B cell (primary cell): ENCODE measurements at regions not wholly inside any gene's neighbourhood (a gene's known extent, or its start where the extent isn't known, plus 50 kb on each side); places are given as distances from the start of the nearest gene placed in this dataset.

Source experiments
- ATAC-seq: fragments of 200-7000 bp; cut with Tn5 transposase; one replicate; pipeline ENCODE4 v1.10.0; 2021; ENCODE audit warnings: low read depth, mild to moderate bottlenecking, moderate number of reproducible peaks, moderate library complexity
- CTCF ChIA-PET: fragments of 350-600 bp; sonication (Branson Sonifier 250); formaldehyde crosslinking; loops from one replicate; lab custom pipeline; 2021; ENCODE audit warnings: antibody characterized with exemption, inconsistent platforms; lab: Charles Lee
- POLR2A ChIA-PET: fragments of 350-600 bp; sonication (Branson Sonifier 250); formaldehyde crosslinking; loops from one replicate; lab custom pipeline; 2021; ENCODE audit warnings: antibody characterized with exemption; lab: Charles Lee
- DNase-seq: peaks from one replicate; pipeline ENCODE4 v3.0.0; 2013
- H2AFZ ChIP-seq: 2 replicates; pipeline ENCODE4 v1.6.1; 2012; ENCODE audit warnings: mild to moderate bottlenecking, low read depth, low read length; ENCODE audit not compliant: insufficient read depth, poor library complexity, severe bottlenecking
- H3K27ac ChIP-seq, 2 donors: 1 replicate in 1 of 2; 2 replicates in 1 of 2; pipeline ENCODE4 v1.5.1; 2012 to 2013; ENCODE audit warnings: low read length in 2 of 2, mild to moderate bottlenecking in 2 of 2, moderate library complexity in 1 of 2
- H3K27me3 ChIP-seq, 4 experiments: fragments of 200-600 bp in 1 of 4; sonication (generic) in 1 of 4; replicated peaks in 1 of 4; 1 replicate in 2 of 4; 2 replicates in 2 of 4; pipeline versions ENCODE4 v1.6.1 to v1.7.0; 2013 to 2016; ENCODE audit warnings: low read length in 3 of 4, mild to moderate bottlenecking in 2 of 4, mixed read lengths in 1 of 4, moderate library complexity in 1 of 4; ENCODE audit not compliant: insufficient read depth in 4 of 4, control insufficient read depth in 3 of 4; ENCODE audit errors: control extremely low read depth in 1 of 4
- H3K36me3 ChIP-seq, 2 experiments: replicated peaks in 1 of 2; 1 replicate in 1 of 2; 2 replicates in 1 of 2; pipeline versions ENCODE4 v1.6.1 to v1.7.1; 2013; ENCODE audit warnings: low read length in 1 of 2; ENCODE audit not compliant: insufficient read depth in 2 of 2, control insufficient read depth in 1 of 2; ENCODE audit errors: control extremely low read depth in 1 of 2, extremely low read depth in 1 of 2
- H3K4me1 ChIP-seq, 2 donors: fragments of 200-600 bp in 1 of 2; sonication (generic) in 1 of 2; 1 replicate in 1 of 2; 2 replicates in 1 of 2; pipeline versions ENCODE4 v1.5.1 to v1.6.1; 2013 to 2017; ENCODE audit warnings: low read length in 2 of 2; ENCODE audit not compliant: control insufficient read depth in 2 of 2, insufficient read depth in 2 of 2
- H3K4me2 ChIP-seq: replicated peaks from 2 replicates; pipeline ENCODE3; 2012; ENCODE audit warnings: mild to moderate bottlenecking, low read depth, low read length; ENCODE audit not compliant: poor library complexity, severe bottlenecking
- H3K4me3 ChIP-seq, 5 experiments: fragments of 200-600 bp in 1 of 5; sonication (generic) in 1 of 5; 1 replicate in 3 of 5; 2 replicates in 2 of 5; pipeline versions ENCODE4 v1.5.1 to v1.7.0; 2011 to 2016; ENCODE audit warnings: low read length in 4 of 5, mild to moderate bottlenecking in 4 of 5, low read depth in 2 of 5, control low read depth in 1 of 5, moderate library complexity in 1 of 5; ENCODE audit not compliant: insufficient read depth in 1 of 5; ENCODE audit errors: control extremely low read depth in 1 of 5, extremely low read depth in 1 of 5
- H3K79me2 ChIP-seq: fragments of 200-600 bp; sonication (generic); one replicate; pipeline ENCODE4 v1.6.0; 2016; ENCODE audit warnings: low read length; ENCODE audit not compliant: control insufficient read depth, insufficient read depth
- H3K9ac ChIP-seq: fragments of 200-600 bp; sonication (generic); 2 replicates; pipeline ENCODE4 v1.6.1; 2017; ENCODE audit warnings: mild to moderate bottlenecking, low read length, moderate library complexity
- H3K9me3 ChIP-seq, 3 donors: one replicate each; pipeline versions ENCODE4 v1.6.1 to v1.7.1; 2013; ENCODE audit warnings: low read length in 2 of 3; ENCODE audit not compliant: control insufficient read depth in 2 of 3, insufficient read depth in 1 of 3; ENCODE audit errors: control extremely low read depth in 1 of 3
- H4K20me1 ChIP-seq: 2 replicates; pipeline ENCODE4 v1.6.0; 2012; ENCODE audit warnings: mild to moderate bottlenecking, low read length; ENCODE audit not compliant: insufficient read depth, control insufficient read depth, poor library complexity, severe bottlenecking
- H3K27ac Mint-ChIP-seq: one replicate; pipeline ENCODE4 v1.8.0; 2021; ENCODE audit warnings: mixed read lengths
- H3K27me3 Mint-ChIP-seq: one replicate; pipeline ENCODE4 v1.8.0; 2021; ENCODE audit warnings: mixed read lengths
- H3K4me1 Mint-ChIP-seq: one replicate; pipeline ENCODE4 v1.8.0; 2021; ENCODE audit warnings: mixed read lengths
- H3K4me3 Mint-ChIP-seq: one replicate; pipeline ENCODE4 v1.8.0; 2021; ENCODE audit warnings: mixed read lengths
- H3K9me3 Mint-ChIP-seq: one replicate; pipeline ENCODE4 v1.8.0; 2022; ENCODE audit warnings: mixed read lengths; ENCODE audit not compliant: insufficient read depth
- CTCF ChIP-seq: fragments of 200-600 bp; IDR thresholded peaks from one replicate; pipeline ENCODE4 v1.8.0; 2022; ENCODE audit warnings: antibody characterized with exemption, mild to moderate bottlenecking
- EZH2 ChIP-seq: IDR thresholded peaks from 2 replicates; pipeline ENCODE4 v1.6.1; 2012; ENCODE audit warnings: borderline replicate concordance, low read depth, mild to moderate bottlenecking, moderate library complexity, low read length; ENCODE audit not compliant: insufficient read depth, poor library complexity, severe bottlenecking
- whole genome bisulfite sequencing: methylation state at CpG from one replicate; pipeline ENCODE4 v1.1.5; 2013; ENCODE audit warnings: missing lambda C conversion rate; ENCODE audit not compliant: insufficient coverage; 5-methylcytosine and 5-hydroxymethylcytosine counted together
- intact Hi-C: fragments of 100-400 bp; cut with micrococcal nuclease; formaldehyde crosslinking; loops from one replicate; pipeline ENCODE4 v1.10.0; 2022

GRCh38 chr10:32204606-32205005, 142.4 kb downstream of the EPC1 start:
- POLR2A ChIA-PET = no interaction called here
- Histone ChIP-seq H3K27me3 (no peaks in the 10 kb centered on the region), H3K4me3 (no peak overlapping the region), H3K27ac (no peak overlapping the region), H3K36me3 (no peaks in the 10 kb centered on the region), H3K79me2 (no peaks in the 10 kb centered on the region), H3K9ac (no peak overlapping the region), H4K20me1 (no peaks in the 10 kb centered on the region), H3K4me2 (no peak overlapping the region), H3K4me1 (peaks cover 0 to 6% of the 10 kb centered on the region in 2 donors), H2AFZ (no peak overlapping the region), H3K9me3 (no peaks in the 10 kb centered on the region)
- TF ChIP-seq EZH2 (no peak), CTCF (no peak)
- DNase-seq = no peak
- Mint-ChIP-seq H3K27ac (no peak overlapping the region), H3K27me3 (no peaks in the 10 kb centered on the region), H3K4me1 (peaks cover 2% of the 10 kb centered on the region), H3K4me3 (no peak overlapping the region), H3K9me3 (no peaks in the 10 kb centered on the region)
- no CpG with 5 or more reads among the region's 2 CpGs for WGBS
- intact Hi-C loops = no loop called here
- ATAC-seq = no peak
- CTCF ChIA-PET = no interaction called here

GRCh38 chr10:32199714-32200394, 143.6 kb upstream of the KIF5B start:
- TF ChIP-seq EZH2 = no peak
- no peak for TF ChIP-seq CTCF
- Histone ChIP-seq H3K79me2 (no peaks in the 10 kb centered on the region), H3K27ac (no peak overlapping the region), H3K9me3 (no peaks in the 10 kb centered on the region), H3K36me3 (no peaks in the 10 kb centered on the region), H3K4me1 (peaks cover 0 to 6% of the 10 kb centered on the region in 2 donors), H4K20me1 (no peaks in the 10 kb centered on the region), H2AFZ (no peak overlapping the region), H3K9ac (no peak overlapping the region), H3K27me3 (no peaks in the 10 kb centered on the region), H3K4me3 (no peak overlapping the region), H3K4me2 (no peak overlapping the region)
- intact Hi-C loops = no loop called here
- H3K27ac Mint-ChIP-seq = no peak overlapping the region
- ChIA-PET CTCF (no interaction called here), POLR2A (no interaction called here)
- DNase-seq = no peak
- H3K27me3 Mint-ChIP-seq = peaks cover 3% of the 10 kb centered on the region
- no peak for ATAC-seq
- H3K4me3 Mint-ChIP-seq = no peak overlapping the region
- H3K4me1 Mint-ChIP-seq = peaks cover 2% of the 10 kb centered on the region
- 100% methylated on average over 1 of the region's 5 CpGs for WGBS
- H3K9me3 Mint-ChIP-seq = no peaks in the 10 kb centered on the region
